GM21528 (cell line): ENCODE measurements at regions not wholly inside any gene's neighbourhood (a gene's known extent, or its start where the extent isn't known, plus 50 kb on each side); places are given as distances from the start of the nearest gene placed in this dataset.
"Not testable (repeated sequence)": the region's sequence is repeated elsewhere in the genome, so short reads cannot be mapped to it uniquely, and the experiment has no call there.

ENCODE experiments used
- ATAC-seq: cut with Tn5 transposase; IDR thresholded peaks from one replicate; pipeline ENCODE4 v1.9.1; 2021; ENCODE audit warnings: mild to moderate bottlenecking, moderate library complexity; ENCODE audit not compliant: unreplicated experiment, low FRiP score

GRCh38 chr17:64773836-64774761, 112.0 kb upstream of the SMURF2 start:
- ATAC-seq = no peak

GRCh38 chr17:64773386-64773835, 111.3 kb upstream of the SMURF2 start:
- ATAC-seq = no peak

- no peak for ATAC-seq
These were observed 110.8 kb upstream of the SMURF2 start for GRCh38 chr17:64772845-64773299.

- ATAC-seq = no peak
These were observed 110.1 kb upstream of the SMURF2 start for GRCh38 chr17:64771980-64772844.

- ATAC-seq = no peak
These were observed 107.6 kb upstream of the SMURF2 start for GRCh38 chr17:64769712-64770111.

- no peak for ATAC-seq
These were observed 105.3 kb upstream of the SMURF2 start for GRCh38 chr17:64767269-64767997.

GRCh38 chr17:64765191-64765889, 103.2 kb upstream of the SMURF2 start:
- no peak for ATAC-seq

GRCh38 chr17:64750891-64751677, 89.0 kb upstream of the SMURF2 start:
- no peak for ATAC-seq

GRCh38 chr17:64750478-64750877, 88.4 kb upstream of the SMURF2 start:
- no peak for ATAC-seq

GRCh38 chr17:64749306-64749705, 87.2 kb upstream of the SMURF2 start:
- ATAC-seq = no peak

GRCh38 chr17:64747938-64748540, 85.9 kb upstream of the SMURF2 start:
- ATAC-seq = no peak

GRCh38 chr17:64742326-64742725, 80.2 kb upstream of the SMURF2 start:
- ATAC-seq = no peak

GRCh38 chr17:64741916-64742315, 79.8 kb upstream of the SMURF2 start:
- not testable (repeated sequence) for ATAC-seq

- ATAC-seq = no peak
These were observed 79.0 kb upstream of the SMURF2 start for GRCh38 chr17:64741038-64741641.

- ATAC-seq = no peak
These were observed 77.4 kb upstream of the SMURF2 start for GRCh38 chr17:64739316-64740058.

- ATAC-seq = no peak
These were observed 74.8 kb upstream of the SMURF2 start for GRCh38 chr17:64736804-64737492.
